Fibroblast of villous mesenchyme (primary cell): ENCODE measurements at regions not wholly inside any gene's neighbourhood (a gene's known extent, or its start where the extent isn't known, plus 50 kb on each side); places are given as distances from the start of the nearest gene placed in this dataset.

Experiments
- DNase-seq: peaks from one replicate; pipeline ENCODE4 v3.0.0-alpha.2; 2010; ENCODE audit warnings: low read depth
- H3K4me3 ChIP-seq: 2 replicates; pipeline ENCODE4 v1.5.1; 2011; ENCODE audit warnings: low read depth, mild to moderate bottlenecking, low read length
- TF ChIP-seq, protein P1 (sequence below): IDR thresholded peaks from 2 replicates; pipeline ENCODE4 v1.5.1; 2012; ENCODE audit warnings: low read depth, mild to moderate bottlenecking, low read length; ENCODE audit not compliant: insufficient read depth

DNA sequence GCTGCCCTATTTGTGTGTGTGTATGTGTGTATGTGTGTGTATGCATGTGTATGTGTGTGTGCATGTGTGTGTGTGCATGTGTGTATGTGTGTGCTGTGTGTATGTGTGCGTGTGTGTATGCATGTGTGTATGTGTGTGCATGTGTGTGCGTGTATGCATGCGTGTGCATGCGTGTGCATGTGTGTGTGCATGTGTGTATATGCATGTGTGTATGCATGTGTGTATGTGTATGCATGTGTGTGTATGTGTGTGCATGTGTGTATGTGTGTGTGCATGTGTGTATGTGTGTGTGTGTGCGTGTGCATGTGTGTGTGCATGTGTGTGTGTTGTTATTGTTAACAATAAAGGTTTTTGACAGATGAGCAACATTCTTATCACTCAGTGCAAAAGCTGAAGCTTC, 110.8 kb upstream of the HES1 start:
- no peak for DNase-seq
- H3K4me3 ChIP-seq = no peak overlapping the region
- TF ChIP-seq, protein P1, sequence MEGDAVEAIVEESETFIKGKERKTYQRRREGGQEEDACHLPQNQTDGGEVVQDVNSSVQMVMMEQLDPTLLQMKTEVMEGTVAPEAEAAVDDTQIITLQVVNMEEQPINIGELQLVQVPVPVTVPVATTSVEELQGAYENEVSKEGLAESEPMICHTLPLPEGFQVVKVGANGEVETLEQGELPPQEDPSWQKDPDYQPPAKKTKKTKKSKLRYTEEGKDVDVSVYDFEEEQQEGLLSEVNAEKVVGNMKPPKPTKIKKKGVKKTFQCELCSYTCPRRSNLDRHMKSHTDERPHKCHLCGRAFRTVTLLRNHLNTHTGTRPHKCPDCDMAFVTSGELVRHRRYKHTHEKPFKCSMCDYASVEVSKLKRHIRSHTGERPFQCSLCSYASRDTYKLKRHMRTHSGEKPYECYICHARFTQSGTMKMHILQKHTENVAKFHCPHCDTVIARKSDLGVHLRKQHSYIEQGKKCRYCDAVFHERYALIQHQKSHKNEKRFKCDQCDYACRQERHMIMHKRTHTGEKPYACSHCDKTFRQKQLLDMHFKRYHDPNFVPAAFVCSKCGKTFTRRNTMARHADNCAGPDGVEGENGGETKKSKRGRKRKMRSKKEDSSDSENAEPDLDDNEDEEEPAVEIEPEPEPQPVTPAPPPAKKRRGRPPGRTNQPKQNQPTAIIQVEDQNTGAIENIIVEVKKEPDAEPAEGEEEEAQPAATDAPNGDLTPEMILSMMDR = no peak

DNA sequence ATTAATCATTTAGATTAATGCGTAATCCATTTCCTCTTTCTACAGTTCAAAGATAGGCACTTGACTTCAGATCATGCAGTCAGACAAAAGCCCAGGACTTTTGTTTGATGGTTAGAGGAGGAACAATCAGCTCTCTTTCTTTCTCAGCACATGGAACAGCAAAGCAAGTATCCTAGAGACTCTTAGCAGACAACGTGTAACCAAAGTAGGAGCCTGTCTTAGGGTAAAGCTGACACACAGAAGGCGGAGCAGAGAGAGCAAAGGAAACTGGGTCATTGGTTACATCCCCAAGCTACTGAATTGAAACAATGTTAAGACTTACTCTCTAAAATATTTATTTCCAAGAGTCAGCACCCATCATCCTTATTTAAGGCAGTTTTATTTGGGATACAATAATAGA, 110.0 kb upstream of the HES1 start:
- DNase-seq = no peak
- TF ChIP-seq, protein P1 = no peak
- no peak overlapping the region for H3K4me3 ChIP-seq

DNA sequence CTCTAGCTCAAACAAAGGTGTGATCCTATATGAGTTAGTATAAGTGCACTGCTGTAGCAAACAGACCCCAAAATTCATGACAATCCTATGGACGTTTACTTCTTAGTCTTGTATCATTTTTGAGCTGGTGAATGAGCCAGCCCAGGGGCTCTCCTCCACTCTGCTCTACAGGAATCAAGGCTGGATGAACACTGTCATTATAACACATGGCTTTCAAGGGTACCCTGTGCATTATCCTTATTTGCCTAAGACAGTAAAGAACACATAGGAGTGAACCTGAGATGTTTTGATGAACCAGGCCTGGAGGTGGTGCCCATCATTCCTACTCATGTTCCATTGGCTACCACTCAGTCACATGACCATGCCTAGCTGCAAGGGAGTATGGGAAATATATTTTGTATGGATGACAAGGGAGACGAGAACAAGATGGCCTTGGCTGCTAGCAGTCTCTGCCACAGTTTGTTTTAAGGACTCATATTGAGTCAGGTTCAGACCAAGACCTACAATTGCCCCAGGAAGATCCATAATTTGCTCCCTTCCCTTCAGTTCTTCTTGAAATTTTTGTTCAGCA, 107.4 kb upstream of the HES1 start:
- H3K4me3 ChIP-seq = no peak overlapping the region
- DNase-seq = no peak
- TF ChIP-seq, protein P1 = no peak

DNA sequence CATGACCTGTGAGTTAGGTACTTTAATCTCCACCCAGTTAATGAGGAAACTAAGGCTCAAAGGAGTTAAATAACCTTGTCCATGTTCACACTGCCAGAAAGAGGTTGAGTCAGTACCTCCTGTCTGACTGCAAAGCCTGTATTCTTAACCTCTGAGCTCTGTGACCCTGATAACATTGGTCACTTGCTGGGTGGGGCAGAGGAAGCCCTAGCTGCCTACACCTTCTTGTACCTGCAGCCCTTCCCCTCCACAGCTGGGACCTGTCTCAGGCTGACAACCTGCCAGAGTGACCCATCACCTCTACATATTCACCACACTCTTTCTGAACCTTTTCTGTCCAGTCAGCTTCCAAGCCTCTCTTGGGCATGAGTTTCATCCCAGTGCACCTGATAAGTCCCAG, 106.1 kb upstream of the HES1 start:
- no peak for DNase-seq
- H3K4me3 ChIP-seq = no peak overlapping the region
- TF ChIP-seq, protein P1 = no peak

DNA sequence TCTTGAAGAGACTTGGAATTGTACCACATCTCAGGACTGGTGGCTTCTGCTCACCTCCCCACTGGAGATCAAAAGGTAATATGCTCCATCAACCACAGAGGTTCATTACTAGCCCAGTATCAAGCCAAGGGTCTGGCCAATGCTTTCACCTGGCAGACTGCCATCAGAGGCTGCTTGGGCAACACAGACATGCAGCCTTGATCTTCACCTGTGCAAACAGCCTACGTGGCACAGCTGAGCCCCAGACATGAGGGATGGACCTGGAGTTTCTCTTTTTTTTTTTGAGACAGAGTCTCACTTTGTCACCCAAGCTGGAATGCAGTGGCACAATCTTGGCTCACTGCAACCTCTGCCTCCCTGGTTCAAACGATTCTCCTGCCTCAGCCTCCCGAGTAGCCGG, 105.6 kb upstream of the HES1 start:
- DNase-seq = no peak
- H3K4me3 ChIP-seq = no peak overlapping the region
- TF ChIP-seq, protein P1 = no peak

DNA sequence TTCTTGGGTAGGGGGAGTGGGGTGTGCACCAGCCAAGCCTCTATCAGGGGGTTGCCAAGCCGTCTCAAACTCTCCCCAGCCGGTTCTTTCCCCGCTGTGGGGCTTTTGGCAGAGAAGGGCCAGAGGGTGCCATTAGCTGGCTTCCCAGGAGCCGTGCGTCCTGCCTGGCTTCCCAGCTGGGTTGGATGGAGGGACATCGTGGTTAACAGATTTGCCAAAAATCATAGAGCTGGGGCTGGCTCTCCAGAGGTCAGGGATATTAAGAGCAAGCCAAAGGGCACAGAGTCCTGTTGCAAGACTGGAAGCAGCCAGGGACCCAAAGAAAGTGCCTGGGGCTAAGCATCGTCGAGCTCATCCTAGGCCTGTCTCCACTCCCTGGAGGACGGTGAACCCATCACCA, 104.6 kb upstream of the HES1 start:
- H3K4me3 ChIP-seq = no peak overlapping the region
- TF ChIP-seq, protein P1 = no peak
- DNase-seq = no peak
